Suppressor macrophage treated with lipopolysaccharide for 4 hours (primary cell): ENCODE measurements at regions not wholly inside any gene's neighbourhood (a gene's known extent, or its start where the extent isn't known, plus 50 kb on each side); places are given as distances from the start of the nearest gene placed in this dataset.

Source experiments
- DNase-seq: peaks from one replicate; pipeline ENCODE4 v3.0.0-alpha.2; 2020

DNA sequence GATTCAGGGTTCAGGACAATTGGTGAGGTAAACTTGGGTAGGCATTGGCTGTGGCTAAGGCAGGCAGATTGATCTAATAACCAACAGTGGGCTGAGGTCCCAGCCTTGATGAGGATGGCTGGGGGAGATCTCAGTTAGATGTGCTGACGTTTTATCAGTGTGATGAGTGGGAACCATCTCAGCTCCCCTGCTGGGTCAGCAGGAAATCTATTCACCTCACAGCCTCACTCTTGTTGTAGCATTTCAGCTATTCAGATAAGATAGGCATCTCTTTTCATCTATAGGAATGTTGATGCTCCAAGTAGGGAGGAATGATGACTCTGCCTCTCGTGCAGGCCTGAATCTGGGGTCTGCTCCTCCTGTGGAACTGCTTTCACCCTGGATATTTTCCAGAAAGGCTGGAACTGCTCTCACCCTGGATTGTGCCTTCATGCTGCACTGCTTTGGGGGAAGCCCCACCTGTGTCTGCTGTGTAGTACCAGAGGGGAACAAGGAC, 973.7 kb downstream of the NSUN3 start:
- no peak for DNase-seq

DNA sequence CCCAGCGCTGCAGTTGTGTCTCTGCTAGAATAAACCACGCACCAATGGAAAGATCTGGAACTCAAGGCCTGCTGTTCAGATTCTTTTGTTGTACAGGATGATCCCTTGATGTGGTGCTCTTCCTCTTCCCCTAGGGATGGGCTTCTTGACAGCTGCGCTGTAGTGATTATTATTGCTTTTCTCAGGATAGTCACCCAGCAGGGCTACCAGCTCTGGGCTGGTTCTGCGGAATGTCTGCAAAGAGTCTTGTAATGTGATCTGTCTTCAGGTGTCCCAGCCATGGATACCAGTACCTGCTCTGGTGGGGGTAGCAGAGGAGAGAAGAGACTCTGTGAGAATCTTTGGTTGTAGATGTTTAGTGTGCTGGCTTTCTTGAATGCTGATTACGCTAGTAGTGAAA, 974.2 kb downstream of the NSUN3 start:
- DNase-seq = no peak

DNA sequence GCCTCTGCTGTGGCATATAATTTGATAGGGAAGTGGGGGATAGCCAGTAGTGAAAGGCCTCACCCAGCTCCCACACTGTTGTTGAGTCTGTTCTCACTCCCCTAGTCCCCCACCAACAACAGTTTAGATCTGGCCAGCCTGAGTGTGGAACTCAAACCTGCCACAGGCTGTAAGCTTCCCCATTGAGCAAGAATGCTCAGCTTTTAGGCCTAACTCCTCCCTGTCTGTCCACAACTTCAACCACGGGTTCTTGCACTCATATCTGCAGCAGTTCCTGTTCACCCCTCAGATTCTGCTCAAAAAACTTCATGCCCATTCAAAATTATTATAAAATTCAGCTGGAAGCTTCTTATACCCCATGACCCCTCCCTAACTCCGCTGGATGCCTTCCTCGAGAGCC, 975.1 kb downstream of the NSUN3 start:
- no peak for DNase-seq

DNA sequence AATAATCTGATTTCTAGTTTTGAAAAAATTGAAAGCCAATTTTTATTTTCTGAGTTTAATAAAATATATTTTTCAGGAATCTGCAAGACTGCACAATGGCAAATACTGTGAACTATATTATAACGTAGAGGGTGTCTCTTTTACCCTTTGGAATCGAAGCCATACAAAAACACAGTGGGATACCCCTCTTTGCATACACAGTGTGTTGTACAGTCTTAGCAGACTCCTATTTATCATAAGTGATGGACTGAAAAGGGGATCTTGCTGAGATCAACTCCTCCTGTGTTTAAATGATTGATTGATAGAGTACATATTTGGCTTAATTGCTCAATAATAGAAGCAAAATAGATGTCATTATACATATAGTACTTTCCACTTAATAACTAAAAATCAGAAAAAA, 981.2 kb downstream of the NSUN3 start:
- DNase-seq = no peak

DNA sequence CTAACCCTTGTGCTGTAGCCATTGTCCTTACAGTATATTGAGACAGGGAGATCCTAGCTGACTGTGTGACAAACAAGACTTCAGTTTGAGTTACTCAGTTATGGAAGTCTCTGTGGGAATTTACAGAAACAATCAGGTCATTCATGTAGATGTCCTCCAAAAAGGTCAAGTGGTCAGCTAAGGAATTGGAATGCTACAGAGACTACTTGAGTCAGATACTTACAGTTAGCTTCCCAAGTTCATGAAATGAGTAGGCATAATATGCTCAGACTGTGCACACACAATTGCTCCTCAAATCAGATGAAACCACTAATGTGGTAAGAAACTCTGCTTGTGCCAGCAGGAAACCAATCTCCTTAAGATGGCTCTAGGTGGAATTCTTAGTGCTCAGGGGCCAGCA, 985.7 kb downstream of the NSUN3 start:
- no peak for DNase-seq

DNA sequence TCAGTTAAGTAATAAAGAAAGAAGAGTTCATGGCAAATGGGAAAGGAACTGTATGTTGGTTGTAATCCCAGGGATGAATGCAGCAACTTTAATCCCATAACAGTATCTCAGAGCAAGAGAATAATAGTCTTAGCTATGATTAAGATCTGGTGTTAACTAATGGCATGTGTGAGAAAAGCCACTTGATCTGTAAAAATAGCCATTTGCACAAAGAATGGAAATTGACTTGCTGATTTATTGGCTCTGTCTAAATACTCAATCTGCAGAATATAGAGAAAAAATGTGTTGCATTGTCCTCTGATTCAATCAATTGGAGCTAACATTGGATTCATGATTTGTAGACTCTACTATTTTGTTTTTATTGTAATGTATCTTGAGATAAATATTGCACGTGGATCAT, 987.0 kb downstream of the NSUN3 start:
- DNase-seq = no peak

DNA sequence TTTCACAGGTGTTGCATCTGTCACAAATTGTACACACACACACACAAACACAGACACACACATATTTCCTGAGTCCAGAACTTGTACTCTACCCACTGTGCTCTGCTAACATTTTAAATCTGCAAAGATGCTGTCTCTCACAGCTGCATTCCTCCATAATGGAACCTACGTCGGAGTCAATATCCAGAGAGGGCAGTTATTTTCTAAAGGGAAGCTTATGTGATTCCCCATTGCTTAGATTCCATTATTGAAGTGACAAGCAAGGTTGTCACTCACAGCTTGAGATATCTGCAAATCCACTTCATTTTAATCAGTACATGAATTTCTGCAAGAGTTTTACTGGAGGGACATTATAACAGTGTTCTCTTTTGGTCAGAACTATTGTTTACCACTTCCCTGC, 992.4 kb downstream of the NSUN3 start:
- no peak for DNase-seq

DNA sequence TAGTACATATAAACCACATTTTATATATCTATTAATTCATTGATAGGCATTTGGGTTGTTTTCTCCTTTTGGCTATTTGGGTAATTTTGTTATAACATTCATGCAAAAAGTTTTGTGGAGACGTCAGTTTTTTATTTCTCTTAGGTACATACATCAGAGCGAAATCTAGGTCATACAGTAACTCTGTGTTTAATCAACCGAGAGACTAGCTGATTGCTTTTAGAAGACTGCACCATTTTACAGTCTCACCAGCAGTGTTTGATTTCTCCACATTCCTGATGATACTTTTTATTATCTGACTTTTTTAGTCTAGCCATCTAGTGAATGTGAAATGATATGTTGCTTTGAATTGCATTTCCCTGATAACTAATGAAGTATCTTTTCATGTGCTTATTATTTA, 1019.3 kb downstream of the NSUN3 start:
- no peak for DNase-seq

DNA sequence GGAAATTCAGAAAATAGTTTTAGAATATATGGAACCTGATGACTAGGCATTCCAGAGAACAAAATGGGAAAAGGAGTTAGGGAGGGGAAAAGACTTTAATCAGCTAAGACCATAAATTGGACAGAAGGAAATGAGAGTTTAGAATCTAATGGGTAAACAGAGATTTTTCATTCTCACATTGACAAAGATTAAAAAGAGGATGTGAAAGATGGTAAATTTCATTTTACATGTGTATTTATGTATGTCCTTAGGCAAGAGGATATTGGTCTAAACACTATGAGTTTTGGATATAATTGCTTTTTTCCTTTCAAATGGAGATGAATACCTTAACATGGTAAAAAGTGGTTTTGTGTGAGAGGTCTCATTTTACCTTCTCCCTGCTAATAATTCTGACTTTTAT, 1021.9 kb downstream of the NSUN3 start:
- no peak for DNase-seq

DNA sequence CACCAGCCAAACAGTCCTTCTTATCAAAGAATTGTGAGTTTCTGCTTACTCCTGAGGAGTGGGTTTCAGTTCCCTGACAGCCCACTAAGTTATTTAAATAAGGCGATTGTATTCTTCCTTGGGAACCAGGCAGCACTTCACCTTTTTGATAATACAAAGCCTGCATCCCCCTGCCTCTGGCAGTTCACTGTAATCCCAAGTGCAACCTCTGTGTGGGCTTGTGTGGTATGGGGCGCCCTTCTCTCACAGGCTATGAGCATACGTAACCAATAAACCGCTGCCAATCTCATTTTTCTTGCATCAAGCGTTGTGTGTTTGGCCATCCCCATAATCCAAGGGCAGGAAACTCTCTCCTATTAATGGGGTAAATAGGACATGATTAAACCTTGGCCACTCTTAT, 1025.6 kb downstream of the NSUN3 start:
- DNase-seq = no peak

DNA sequence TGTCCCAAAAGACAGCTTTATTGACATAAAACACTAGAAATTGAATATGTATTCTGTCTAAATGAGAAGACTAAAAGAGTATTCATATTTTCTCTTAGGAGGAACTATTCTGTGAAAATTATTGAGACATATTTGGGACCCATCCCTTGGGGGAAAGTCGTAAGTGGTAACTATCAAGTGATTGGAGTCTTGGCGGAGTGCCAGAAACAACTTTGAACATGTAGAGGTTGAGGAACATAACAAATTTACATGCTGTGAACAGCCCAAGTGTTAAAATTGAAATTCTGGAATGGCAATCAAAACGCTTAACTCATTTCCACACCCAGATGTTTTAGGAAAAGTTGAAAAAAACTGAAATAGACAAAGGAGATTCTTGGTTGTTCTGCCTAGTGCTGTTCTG, 1034.6 kb downstream of the NSUN3 start:
- DNase-seq = no peak

DNA sequence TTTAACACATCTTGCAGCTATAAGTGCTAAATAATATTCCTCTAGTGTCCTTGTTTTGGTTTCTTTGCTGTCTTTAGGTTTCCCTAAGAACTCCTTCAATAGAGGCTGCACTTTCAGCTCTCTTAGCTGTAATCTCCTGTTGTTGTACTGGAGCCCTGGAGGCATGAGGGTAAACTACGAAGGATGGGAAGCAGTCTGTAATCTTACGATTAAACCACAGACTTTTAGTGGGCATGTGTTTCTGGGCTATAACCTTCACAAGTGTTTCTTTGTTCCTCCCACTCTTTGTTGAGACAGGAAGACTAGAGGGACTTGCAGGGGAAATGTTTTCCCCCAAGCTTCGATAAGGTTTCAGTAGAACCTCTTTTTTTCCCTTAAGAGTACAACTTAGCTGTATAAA, 1058.1 kb downstream of the NSUN3 start:
- DNase-seq = no peak

DNA sequence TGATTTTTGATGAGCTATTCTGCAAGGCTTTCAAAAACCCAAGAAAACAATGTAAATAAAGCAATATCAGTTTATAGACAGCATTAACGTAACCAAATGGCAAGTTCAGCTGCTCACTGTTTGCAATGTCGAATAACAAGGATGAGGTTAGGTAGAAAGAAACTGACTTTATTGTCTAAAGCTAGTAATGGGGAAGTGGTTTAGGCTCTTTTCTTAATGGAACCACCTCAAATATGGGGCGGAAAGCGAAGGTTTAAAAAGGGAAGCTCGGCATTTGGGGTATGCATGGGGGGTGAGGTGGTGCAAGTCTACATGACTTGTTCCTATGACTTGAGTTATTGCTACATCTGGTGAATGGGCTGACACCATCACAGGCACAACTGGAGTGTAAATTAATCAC, 1060.2 kb downstream of the NSUN3 start:
- no peak for DNase-seq

DNA sequence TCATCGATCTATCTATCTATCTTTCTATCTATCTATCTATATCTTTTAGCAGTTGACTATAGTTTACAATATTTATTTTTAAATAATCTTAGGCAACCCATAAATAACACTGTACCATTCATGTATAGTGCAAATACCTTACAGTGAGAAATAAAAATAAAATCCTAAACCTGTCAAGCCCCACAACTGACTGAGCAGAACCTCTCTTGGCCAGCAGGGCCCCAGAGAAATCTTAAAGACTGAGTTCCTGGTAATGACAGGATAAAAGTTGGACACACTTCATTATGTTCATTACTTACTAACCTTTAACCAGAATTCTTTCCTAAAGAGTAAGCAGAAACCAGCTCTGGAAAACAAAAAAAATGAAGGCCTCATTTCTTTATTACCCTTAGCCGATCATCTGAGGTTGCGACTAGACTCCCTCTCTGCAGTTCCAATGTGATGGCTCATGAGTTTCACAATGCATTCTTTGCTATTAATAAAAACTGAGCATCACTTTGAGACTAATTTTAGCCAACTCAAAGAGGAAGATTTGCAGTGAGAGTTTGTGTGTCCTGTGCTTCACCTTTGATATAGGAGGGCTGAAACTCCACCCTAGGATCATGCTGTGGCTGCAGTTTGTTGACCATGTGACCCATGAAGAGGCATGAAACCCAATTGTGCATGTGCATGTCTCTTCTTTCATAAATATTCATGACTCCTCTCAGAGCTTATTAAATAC, 1072.0 kb downstream of the NSUN3 start:
- DNase-seq = no peak

DNA sequence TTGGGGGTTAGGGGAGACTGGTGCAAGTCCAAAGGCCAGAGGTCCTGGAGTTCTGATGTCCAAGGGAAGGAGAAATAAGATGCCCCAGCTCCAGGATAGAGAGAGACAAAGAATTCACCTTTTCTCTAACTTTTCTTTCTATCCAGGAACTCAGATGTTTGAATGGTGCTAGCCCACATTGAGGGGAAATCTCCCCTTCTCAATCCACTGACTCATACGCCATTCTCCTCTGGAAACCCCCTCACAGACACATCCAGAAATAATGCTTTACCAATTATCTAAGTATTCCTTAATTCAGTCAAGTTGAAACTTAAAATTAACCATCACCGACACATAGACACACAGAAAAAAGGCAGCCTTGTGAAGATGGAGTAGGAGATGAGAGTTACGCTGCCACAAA, 1085.2 kb downstream of the NSUN3 start:
- no peak for DNase-seq

DNA sequence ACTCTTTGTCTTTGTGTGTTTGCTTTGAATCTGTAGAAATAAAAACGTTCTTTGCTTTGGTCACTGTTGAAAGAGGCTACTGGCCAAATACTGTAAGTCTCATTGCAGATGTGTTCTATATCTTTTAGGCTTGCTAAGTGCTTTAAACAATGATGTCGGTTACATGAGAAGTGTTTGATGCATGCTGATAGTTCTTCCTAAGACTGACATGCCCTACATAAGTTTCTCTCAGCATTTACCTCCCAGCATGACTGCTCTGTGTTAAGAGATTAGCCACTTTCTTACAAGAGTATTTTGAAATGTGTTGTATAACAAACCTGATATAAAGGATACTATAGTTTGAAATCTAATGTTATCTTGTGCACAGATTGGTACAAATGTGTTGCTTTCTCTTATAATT, 1088.7 kb downstream of the NSUN3 start:
- no peak for DNase-seq

DNA sequence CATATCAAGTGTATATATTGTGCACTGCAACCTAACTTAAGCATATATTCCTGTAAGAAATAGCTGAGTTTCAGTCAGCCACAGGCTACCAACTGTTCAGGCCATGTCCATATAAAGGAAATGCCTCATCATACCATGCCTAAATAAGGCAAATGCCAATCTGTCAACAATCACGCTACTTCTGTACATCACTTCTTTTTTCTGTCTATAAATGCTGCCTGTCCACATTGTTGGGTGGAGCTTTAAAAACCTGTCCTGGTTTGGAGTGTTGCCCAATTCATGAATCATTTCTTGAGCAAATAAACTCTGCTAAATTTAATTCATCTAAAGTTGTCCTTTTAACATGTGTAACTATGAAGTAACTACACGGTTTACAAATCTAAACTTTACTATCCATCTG, 1091.9 kb downstream of the NSUN3 start:
- DNase-seq = no peak

DNA sequence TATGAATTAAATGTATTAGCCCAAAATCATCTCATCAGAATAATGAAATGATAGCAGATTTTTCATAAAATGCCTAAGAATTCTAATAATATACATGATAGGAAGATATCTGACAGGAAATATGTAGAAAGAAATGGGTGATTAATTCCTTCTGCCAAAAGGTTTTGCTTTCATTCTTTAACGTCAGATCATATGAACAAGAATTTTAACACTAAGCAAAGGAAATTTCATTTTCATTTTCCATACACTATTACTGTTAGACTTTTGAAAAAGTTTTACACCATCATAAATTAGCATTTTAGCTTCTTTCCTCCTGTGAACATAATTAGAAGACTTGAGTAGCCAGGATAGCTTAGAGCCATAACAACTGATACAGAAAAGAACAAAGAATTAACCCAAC, 1099.9 kb downstream of the NSUN3 start:
- no peak for DNase-seq

DNA sequence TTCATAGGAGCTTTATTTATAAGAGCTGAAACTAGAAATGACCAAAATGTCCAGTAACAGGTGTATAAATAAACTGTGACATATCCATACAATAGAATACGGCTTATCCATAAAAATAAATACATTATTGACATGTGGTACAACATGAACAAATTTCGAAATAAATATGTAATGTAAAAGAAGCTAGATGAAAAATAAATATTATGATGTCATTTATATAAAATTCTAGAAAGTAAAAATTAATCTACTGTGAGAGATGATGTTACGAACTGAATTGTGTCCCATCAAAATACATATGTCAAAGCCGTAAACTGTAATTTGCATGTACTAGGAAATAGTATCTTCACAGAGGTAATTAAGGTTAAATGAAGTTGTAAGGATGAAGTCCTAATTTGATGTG, 1104.9 kb downstream of the NSUN3 start:
- DNase-seq = no peak

DNA sequence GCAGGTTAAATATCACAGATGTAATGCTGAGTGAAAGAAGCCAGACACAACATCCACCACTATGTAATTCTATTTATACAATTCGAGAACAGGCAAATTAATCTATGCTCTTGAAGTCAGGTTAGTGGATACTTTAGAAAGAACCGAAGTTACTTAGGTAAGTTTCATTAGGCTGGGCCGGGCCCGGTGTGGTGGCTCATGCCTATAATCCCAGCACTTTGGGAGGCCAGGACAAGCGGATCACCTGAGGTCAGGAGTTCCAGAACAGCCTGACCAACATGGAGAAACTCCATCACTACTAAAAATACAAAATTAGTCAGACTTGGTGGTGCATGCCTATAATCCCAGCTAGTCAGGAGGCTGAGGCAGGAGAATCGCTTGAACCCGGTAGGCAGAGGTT, 1105.7 kb downstream of the NSUN3 start:
- DNase-seq = no peak

DNA sequence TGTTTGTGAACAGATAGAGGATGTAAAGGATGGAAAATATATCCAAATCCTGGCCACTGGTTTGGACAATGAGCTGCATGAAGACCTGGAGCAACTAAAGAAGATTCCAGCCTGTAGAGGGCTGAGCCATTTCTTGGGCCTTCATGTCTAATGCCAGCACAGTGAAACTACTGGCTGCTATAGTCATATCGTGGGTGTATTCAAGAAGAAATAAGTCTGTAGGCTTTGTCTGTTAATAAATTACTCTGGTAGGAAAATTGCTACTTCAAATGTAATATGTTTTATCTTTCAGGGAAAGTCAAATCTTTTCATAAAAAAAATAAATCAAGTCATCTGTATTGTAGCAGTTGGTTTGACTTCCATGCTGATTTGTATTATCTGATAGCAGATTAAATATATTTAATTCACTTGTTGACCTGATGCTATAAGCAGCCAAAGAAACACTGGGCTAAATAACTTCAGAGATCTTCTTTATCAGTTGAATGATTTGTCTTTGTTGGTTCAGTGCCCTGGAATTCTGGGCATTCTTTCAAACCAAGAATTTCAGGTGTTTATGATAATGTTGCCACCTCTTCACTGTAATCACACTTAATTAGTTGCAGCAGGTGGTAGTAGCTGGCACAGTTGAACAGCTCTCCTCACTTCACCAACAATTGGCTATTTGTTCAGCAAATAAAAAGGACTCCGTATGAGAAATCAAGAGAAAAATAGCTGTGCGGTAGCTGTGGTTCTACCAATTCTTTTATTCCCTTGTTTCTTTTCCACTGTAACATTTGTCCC, 1109.5 kb downstream of the NSUN3 start:
- no peak for DNase-seq

DNA sequence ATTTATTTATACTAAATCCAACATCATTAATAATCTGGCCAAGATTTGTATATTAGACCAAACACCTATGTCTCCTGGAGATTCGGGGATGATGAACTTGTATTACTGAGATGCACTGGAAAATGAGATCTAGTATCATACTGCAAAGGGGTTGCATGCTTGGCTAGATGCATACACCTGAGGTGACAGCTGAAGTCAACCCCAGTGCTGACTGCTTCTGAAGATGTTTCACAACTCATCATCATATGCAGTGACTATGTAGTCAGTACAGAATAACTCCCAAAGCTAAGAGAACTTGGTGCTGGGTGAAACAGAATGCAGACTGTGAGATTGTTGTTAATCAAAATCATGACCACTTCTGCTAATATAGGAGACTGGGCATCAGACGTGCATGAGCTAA, 1114.2 kb downstream of the NSUN3 start:
- DNase-seq = no peak

DNA sequence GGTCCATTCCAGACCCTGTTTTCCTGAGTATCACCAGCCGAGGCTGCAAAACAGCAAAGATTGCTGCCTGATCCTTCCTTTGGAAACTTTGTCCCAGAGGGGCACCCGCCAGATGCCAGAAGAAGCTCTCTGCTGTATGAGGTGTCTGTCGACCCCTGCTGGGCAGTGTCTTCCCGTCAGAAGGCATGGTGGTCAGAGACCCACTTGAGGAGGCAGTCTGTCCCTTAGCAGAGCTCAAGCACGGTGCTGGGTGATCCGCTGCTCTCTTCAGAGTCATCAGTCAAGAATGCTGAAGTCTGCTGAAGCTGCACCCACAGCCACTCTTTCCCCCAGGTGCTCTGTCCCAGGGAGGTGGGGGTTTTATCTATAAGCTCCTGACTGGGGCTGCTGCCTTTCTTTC, 1121.2 kb downstream of the NSUN3 start:
- no peak for DNase-seq

DNA sequence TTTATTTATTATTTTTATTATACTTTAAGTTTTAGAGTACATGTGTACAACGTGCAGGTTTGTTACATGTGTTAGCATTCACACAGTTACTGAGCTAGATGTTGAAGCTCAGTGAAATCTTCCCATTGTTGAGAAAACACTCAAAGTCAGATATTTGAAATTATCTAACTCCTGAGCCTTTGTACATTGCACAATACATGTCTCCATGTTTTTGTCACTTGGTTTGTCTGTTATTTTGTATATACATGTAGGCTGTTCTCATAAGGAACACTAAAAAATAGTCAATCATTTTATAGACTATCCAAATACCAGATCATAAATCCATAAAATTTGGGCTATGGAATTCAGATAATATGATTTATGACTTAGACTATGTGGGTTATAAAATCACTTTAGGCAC, 1126.5 kb downstream of the NSUN3 start:
- no peak for DNase-seq

DNA sequence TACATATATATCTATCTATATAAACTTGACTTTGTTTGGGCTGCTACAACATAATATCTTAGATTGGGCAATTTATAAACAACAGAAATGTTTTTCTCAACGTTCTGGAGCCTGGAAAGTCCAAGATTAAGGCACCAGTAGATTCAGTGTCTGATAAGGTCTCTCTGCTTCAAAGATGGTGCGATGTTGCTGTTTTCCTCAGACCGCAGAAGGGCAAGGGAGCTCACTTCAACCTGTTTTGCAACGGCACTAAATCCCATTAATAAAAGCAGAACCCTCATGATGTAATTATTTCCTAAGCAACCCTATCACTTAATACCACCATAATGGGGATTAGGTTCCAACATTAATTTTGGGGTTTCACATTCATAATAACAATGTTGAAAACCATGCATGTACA, 1134.8 kb downstream of the NSUN3 start:
- DNase-seq = no peak
